Upper lobe of left lung (tissue), 4 donors: ENCODE measurements at regions not wholly inside any gene's neighbourhood (a gene's known extent, or its start where the extent isn't known, plus 50 kb on each side); places are given as distances from the start of the nearest gene placed in this dataset.

Experiments
- EP300 ChIP-seq, 4 donors: sonication (generic); formaldehyde crosslinking; IDR thresholded peaks; one replicate each; pipeline ENCODE4 v1.5.1; 2017; ENCODE audit warnings: antibody characterized with exemption in 4 of 4, control low read depth in 2 of 4
- POLR2A ChIP-seq, 4 donors: fragments of 450-650 bp; IDR thresholded peaks; one replicate each; pipeline ENCODE4 v1.5.1; 2016 to 2017; ENCODE audit warnings: antibody characterized with exemption in 4 of 4, mild to moderate bottlenecking in 2 of 4
- TF ChIP-seq, protein P1 (sequence below), 6 experiments: fragments of 450-650 bp in 4 of 6; fragments of 200-600 bp in 2 of 6; sonication (generic) in 2 of 6; IDR thresholded peaks; one replicate each; pipeline ENCODE4 v1.5.1; 2016 to 2019; ENCODE audit warnings: antibody characterized with exemption in 6 of 6

DNA sequence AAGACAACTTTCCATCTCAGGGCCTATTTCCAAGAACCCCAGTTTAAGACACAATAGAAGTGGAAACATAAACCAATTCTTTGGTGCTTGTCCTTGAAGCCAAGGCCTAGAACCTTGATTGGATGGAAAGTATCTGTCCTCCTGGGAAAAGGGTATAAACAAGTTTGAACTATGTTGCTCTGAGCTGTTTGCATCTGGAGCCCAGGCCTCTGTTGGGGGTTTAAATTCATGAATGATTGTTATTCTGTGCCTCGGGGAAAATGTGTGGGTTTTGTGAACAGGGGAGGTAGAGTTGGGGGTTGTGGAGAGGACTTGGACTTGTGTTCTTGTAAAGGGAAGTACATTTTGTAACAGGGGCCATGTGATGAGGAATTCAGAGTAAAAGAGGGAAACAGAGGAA is 406.1 kb downstream of the SLC4A3 start:
- TF ChIP-seq EP300 (IDR thresholded peaks at IDR 0.05), result no peak
- no peak for TF ChIP-seq POLR2A (IDR thresholded peaks at IDR 0.05)
- TF ChIP-seq, protein P1, sequence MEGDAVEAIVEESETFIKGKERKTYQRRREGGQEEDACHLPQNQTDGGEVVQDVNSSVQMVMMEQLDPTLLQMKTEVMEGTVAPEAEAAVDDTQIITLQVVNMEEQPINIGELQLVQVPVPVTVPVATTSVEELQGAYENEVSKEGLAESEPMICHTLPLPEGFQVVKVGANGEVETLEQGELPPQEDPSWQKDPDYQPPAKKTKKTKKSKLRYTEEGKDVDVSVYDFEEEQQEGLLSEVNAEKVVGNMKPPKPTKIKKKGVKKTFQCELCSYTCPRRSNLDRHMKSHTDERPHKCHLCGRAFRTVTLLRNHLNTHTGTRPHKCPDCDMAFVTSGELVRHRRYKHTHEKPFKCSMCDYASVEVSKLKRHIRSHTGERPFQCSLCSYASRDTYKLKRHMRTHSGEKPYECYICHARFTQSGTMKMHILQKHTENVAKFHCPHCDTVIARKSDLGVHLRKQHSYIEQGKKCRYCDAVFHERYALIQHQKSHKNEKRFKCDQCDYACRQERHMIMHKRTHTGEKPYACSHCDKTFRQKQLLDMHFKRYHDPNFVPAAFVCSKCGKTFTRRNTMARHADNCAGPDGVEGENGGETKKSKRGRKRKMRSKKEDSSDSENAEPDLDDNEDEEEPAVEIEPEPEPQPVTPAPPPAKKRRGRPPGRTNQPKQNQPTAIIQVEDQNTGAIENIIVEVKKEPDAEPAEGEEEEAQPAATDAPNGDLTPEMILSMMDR (IDR thresholded peaks at IDR 0.05), result no peak
